Right lobe of liver (tissue), 6 donors: ENCODE measurements at regions not wholly inside any gene's neighbourhood (a gene's known extent, or its start where the extent isn't known, plus 50 kb on each side); places are given as distances from the start of the nearest gene placed in this dataset.
"Not testable (repeated sequence)": the region's sequence is repeated elsewhere in the genome, so short reads cannot be mapped to it uniquely, and the experiment has no call there.

ENCODE experiments used
- ATAC-seq, 4 donors: fragments of 200-7000 bp; cut with Tn5 transposase; one replicate each; pipeline ENCODE4 v1.9.1; 2020; ENCODE audit warnings: mild to moderate bottlenecking in 4 of 4, moderate library complexity in 4 of 4
- DNase-seq, 3 donors: peaks; one replicate each; pipeline ENCODE4 v3.0.0-alpha.2; 2020
- H3K27ac ChIP-seq, 3 donors: fragments of 200-600 bp; one replicate each; pipeline ENCODE4 v1.8.0; 2022
- H3K27me3 ChIP-seq, 2 donors: fragments of 200-600 bp; one replicate each; pipeline ENCODE4 v1.8.0; 2022
- H3K36me3 ChIP-seq, 4 donors: fragments of 200-600 bp; sonication (generic) in 1 of 4; one replicate each; pipeline versions ENCODE4 v1.5.1 to v1.8.0; 2017 to 2022; ENCODE audit warnings: control low read depth in 1 of 4
- H3K4me1 ChIP-seq, 4 donors: fragments of 200-600 bp; sonication (generic) in 1 of 4; one replicate each; pipeline versions ENCODE4 v1.5.1 to v1.8.0; 2017 to 2022; ENCODE audit warnings: control low read depth in 1 of 4
- H3K4me3 ChIP-seq, 3 donors: fragments of 200-600 bp; one replicate each; pipeline ENCODE4 v1.8.0; 2022
- H3K9me3 ChIP-seq, 4 donors: fragments of 200-600 bp; sonication (generic) in 1 of 4; one replicate each; pipeline versions ENCODE4 v1.5.1 to v1.8.0; 2017 to 2022; ENCODE audit warnings: control low read depth in 1 of 4
- POLR2A ChIP-seq: fragments of 450-650 bp; IDR thresholded peaks from one replicate; pipeline ENCODE4 v1.6.1; 2017; ENCODE audit warnings: antibody characterized with exemption, mild to moderate bottlenecking
- WGBS: methylation state at CpG from one replicate; pipeline ENCODE4 v1.1.6; 2018; ENCODE audit warnings: low coverage, low lambda C conversion rate; ENCODE audit not compliant: insufficient coverage; ENCODE audit errors: missing lambda C conversion rate; 5-methylcytosine and 5-hydroxymethylcytosine counted together
- intact Hi-C, 2 donors: fragments of 100-400 bp; cut with DNase I; formaldehyde crosslinking; loops; one replicate each; pipeline versions ENCODE4 v1.11.2 to v1.14.1; 2022
- TF ChIP-seq, protein P1 (sequence below), 4 donors: fragments of 200-600 bp in 3 of 4; fragments of 450-650 bp in 1 of 4; IDR thresholded peaks; one replicate each; pipeline versions ENCODE4 v1.5.1 to v1.8.0; 2016 to 2022; ENCODE audit warnings: antibody characterized with exemption in 4 of 4, mild to moderate bottlenecking in 2 of 4
- donor health status: DM: no; HTN: yes; CAD: no.
- donor health status: DM: no; HTN: no; CAD: no.
- donor health status: DM: no; HTN: no; CAD: no.
- donor health status: DM: no; HTN: yes; CAD: no.
- donor health status: DM: no; HTN: yes; CAD: no.

DNA sequence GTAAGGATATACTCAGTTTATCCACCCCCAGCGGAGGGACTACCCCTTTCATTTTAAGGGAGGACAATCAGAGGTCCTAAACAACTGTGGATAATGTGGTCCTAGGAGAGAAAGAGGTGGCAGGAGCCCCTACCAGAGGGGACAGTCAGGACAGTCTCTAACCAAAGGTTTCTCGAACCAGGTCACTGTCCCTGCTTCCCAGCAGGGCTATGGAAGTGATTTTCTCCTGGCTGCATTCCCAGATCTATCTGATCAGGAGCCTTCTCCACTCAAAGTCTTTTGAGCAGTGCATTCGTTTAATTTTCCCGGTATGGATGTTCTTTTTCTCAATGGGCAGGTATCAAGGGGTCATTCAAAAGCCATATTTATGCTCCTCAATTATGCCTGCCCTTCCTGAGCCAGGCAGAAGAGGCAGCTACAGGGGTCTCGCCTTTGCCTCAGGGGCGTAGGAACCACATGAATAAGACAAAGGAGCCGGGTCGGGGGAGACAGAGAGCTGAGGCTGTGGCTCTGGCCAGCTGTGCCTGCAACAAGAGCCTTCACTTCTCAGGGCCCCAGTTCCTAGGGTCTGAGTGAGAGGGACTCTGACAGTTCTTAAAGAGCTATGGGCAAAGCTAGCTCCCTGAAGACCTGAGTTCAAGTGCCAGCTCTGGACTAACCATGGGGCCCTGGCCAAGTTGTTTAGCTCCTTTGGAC, 62.5 kb upstream of the DMRTB1 start:
- DNase-seq (peak in 1 of 3 donors; percentile 25), ATAC-seq (no peak)
- Histone ChIP-seq H3K36me3 (no peaks in the 10 kb centered on the region), H3K9me3 (no peaks in the 10 kb centered on the region), H3K27me3 (no peaks in the 10 kb centered on the region), H3K4me1 (no peaks in the 10 kb centered on the region), H3K27ac (no peak overlapping the region), H3K4me3 (no peak overlapping the region)
- no peak for TF ChIP-seq POLR2A
- intact Hi-C loops = no loop called here
- WGBS = 56% methylated on average over 8 of the region's 8 CpGs

GRCh38 chr1:53398091-53398490, 61.1 kb upstream of the DMRTB1 start:
- no peaks in the 10 kb centered on the region for H3K27me3 ChIP-seq
- 49% methylated on average over 3 of the region's 4 CpGs for WGBS
- no peak for ATAC-seq

GRCh38 chr1:53398576-53399365, 60.4 kb upstream of the DMRTB1 start:
- TF ChIP-seq, protein P1, sequence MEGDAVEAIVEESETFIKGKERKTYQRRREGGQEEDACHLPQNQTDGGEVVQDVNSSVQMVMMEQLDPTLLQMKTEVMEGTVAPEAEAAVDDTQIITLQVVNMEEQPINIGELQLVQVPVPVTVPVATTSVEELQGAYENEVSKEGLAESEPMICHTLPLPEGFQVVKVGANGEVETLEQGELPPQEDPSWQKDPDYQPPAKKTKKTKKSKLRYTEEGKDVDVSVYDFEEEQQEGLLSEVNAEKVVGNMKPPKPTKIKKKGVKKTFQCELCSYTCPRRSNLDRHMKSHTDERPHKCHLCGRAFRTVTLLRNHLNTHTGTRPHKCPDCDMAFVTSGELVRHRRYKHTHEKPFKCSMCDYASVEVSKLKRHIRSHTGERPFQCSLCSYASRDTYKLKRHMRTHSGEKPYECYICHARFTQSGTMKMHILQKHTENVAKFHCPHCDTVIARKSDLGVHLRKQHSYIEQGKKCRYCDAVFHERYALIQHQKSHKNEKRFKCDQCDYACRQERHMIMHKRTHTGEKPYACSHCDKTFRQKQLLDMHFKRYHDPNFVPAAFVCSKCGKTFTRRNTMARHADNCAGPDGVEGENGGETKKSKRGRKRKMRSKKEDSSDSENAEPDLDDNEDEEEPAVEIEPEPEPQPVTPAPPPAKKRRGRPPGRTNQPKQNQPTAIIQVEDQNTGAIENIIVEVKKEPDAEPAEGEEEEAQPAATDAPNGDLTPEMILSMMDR (IDR thresholded peaks at IDR 0.05) = no peak
- TF ChIP-seq POLR2A = no peak

More at GRCh38 chr1:53398091-53398490, 61.1 kb upstream of the DMRTB1 start:
- no peak for TF ChIP-seq POLR2A
- TF ChIP-seq, protein P1 (IDR thresholded peaks at IDR 0.05) = no peak
- Histone ChIP-seq H3K4me1 (no peaks in the 10 kb centered on the region), H3K36me3 (no peaks in the 10 kb centered on the region), H3K27ac (no peak overlapping the region), H3K9me3 (no peaks in the 10 kb centered on the region), H3K4me3 (no peak overlapping the region)
- intact Hi-C loops = no loop called here
- peak in 1 of 3 donors; percentile 11 for DNase-seq

GRCh38 chr1:53399370-53400133, 59.6 kb upstream of the DMRTB1 start:
- H3K27ac ChIP-seq, H3K4me1 ChIP-seq, intact Hi-C loops, H3K9me3 ChIP-seq, H3K27me3 ChIP-seq, ATAC-seq, H3K36me3 ChIP-seq, H3K4me3 ChIP-seq: not testable (repeated sequence)
- DNase-seq = peak in 1 of 3 donors; percentile 14
- 73% methylated on average over 8 of the region's 15 CpGs for WGBS

More at GRCh38 chr1:53398576-53399365, 60.4 kb upstream of the DMRTB1 start:
- intact Hi-C loops = no loop called here
- ATAC-seq = no peak
- Histone ChIP-seq H3K4me1 (no peaks in the 10 kb centered on the region), H3K27ac (no peak overlapping the region), H3K36me3 (no peaks in the 10 kb centered on the region), H3K4me3 (no peak overlapping the region), H3K9me3 (no peaks in the 10 kb centered on the region), H3K27me3 (no peaks in the 10 kb centered on the region)
- peak in 1 of 3 donors; percentile 10 for DNase-seq
- WGBS = 75% methylated on average over 16 of the region's 20 CpGs

- no peaks in the 10 kb centered on the region for H3K9me3 ChIP-seq
- ATAC-seq (no peak), DNase-seq (no peak)
- TF ChIP-seq, protein P1 (IDR thresholded peaks at IDR 0.05) = no peak
- TF ChIP-seq POLR2A = no peak
- H3K4me3 ChIP-seq = no peak overlapping the region
- no peak overlapping the region for H3K27ac ChIP-seq
- intact Hi-C loops = no loop called here
- no peaks in the 10 kb centered on the region for H3K36me3 ChIP-seq
- H3K27me3 ChIP-seq = no peaks in the 10 kb centered on the region
- H3K4me1 ChIP-seq = no peaks in the 10 kb centered on the region
- 76% methylated on average over 10 of the region's 14 CpGs for WGBS
These were observed 58.2 kb upstream of the DMRTB1 start for GRCh38 chr1:53400761-53401674.
